ENCODE measurements at regions not wholly inside any gene's neighbourhood (a gene's known extent, or its start where the extent isn't known, plus 50 kb on each side); places are given as distances from the start of the nearest gene placed in this dataset.
"Not testable (repeated sequence)": the region's sequence is repeated elsewhere in the genome, so short reads cannot be mapped to it uniquely, and the experiment has no call there.

- not testable (repeated sequence) for H3K36me3 ChIP-seq (ENCODE audit: control insufficient read depth, insufficient read depth, low read length); H3K4me3 ChIP-seq (ENCODE audit: low read depth, low read length); H3K4me1 ChIP-seq (ENCODE audit: control insufficient read depth, insufficient read depth, low read length, poor library complexity, severe bottlenecking); H3K27ac ChIP-seq (ENCODE audit: insufficient read depth, low read length, poor library complexity, severe bottlenecking); H3K4me3 Mint-ChIP-seq; H3K27me3 Mint-ChIP-seq; H3K27ac Mint-ChIP-seq; DNase-seq; H3K27me3 ChIP-seq (ENCODE audit: control insufficient read depth, insufficient read depth, low read length); H3K36me3 Mint-ChIP-seq; H3K9me3 ChIP-seq (ENCODE audit: control insufficient read depth in 2 of 2, low read length in 2 of 2); H3K4me1 Mint-ChIP-seq; ATAC-seq (ENCODE audit: low read depth in 2 of 2)
- peaks cover 0 to 35% (median 3%) of the 10 kb centered on the region in 7 donors for H3K9me3 Mint-ChIP-seq
Observed at GRCh38 chr6:126726454-126726853, 386.5 kb downstream of the CENPW start.

- Mint-ChIP-seq H3K4me3 (no peak overlapping the region), H3K27me3 (no peaks in the 10 kb centered on the region), H3K4me1 (no peaks in the 10 kb centered on the region), H3K27ac (no peak overlapping the region), H3K36me3 (no peaks in the 10 kb centered on the region), H3K9me3 (peaks cover 0 to 6% (median 2%) of the 10 kb centered on the region in 7 donors)
- H3K27me3 ChIP-seq (ENCODE audit: control insufficient read depth, insufficient read depth, low read length), result no peaks in the 10 kb centered on the region
- no peaks in the 10 kb centered on the region for H3K4me1 ChIP-seq (ENCODE audit: control insufficient read depth, insufficient read depth, low read length, poor library complexity, severe bottlenecking)
- no peaks in the 10 kb centered on the region for H3K36me3 ChIP-seq (ENCODE audit: control insufficient read depth, insufficient read depth, low read length)
- H3K4me3 ChIP-seq (ENCODE audit: low read depth, low read length), result no peak overlapping the region
- no peak for ATAC-seq (ENCODE audit: low read depth in 2 of 2)
- H3K9me3 ChIP-seq (ENCODE audit: control insufficient read depth in 2 of 2, low read length in 2 of 2), result no peaks in the 10 kb centered on the region
- no peak overlapping the region for H3K27ac ChIP-seq (ENCODE audit: insufficient read depth, low read length, poor library complexity, severe bottlenecking)
- DNase-seq, result no peak
Observed at GRCh38 chr6:126738146-126738545, 380.3 kb upstream of the RSPO3 start.

DNA sequence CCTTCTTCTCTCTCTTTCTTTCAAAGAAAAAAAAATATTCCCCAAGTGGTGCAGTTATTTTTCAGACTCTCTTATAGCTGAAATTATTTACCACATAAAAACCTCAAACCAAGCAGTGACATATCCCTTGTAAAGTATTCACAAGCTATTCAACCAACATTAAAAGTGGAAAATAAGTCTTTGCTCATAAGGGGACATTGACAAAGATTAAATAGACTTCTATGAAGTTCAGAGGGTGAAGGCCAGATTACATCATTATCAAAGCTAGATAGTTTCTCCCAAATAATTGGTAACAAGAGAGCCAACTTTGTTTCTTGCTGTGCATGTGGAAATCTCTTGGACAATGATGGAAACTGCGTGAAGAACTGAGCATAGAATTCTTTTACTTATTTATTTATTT lies 379.8 kb upstream of the RSPO3 start:
- Histone ChIP-seq H3K4me3 (ENCODE audit: low read depth, low read length) (no peak overlapping the region), H3K9me3 (ENCODE audit: control insufficient read depth in 2 of 2, low read length in 2 of 2) (no peaks in the 10 kb centered on the region), H3K4me1 (ENCODE audit: control insufficient read depth, insufficient read depth, low read length, poor library complexity, severe bottlenecking) (no peaks in the 10 kb centered on the region), H3K36me3 (ENCODE audit: control insufficient read depth, insufficient read depth, low read length) (no peaks in the 10 kb centered on the region), H3K27ac (ENCODE audit: insufficient read depth, low read length, poor library complexity, severe bottlenecking) (no peak overlapping the region), H3K27me3 (ENCODE audit: control insufficient read depth, insufficient read depth, low read length) (no peaks in the 10 kb centered on the region)
- no peak for DNase-seq
- H3K36me3 Mint-ChIP-seq, result no peaks in the 10 kb centered on the region
- no peaks in the 10 kb centered on the region for H3K4me1 Mint-ChIP-seq
- peaks cover 0 to 6% (median 2%) of the 10 kb centered on the region in 7 donors for H3K9me3 Mint-ChIP-seq
- ATAC-seq (ENCODE audit: low read depth in 2 of 2), result no peak
- no peak overlapping the region for H3K27ac Mint-ChIP-seq
- no peaks in the 10 kb centered on the region for H3K27me3 Mint-ChIP-seq
- H3K4me3 Mint-ChIP-seq, result no peak overlapping the region

- Histone ChIP-seq H3K27me3 (ENCODE audit: control insufficient read depth, insufficient read depth, low read length) (no peaks in the 10 kb centered on the region), H3K9me3 (ENCODE audit: control insufficient read depth in 2 of 2, low read length in 2 of 2) (no peaks in the 10 kb centered on the region), H3K4me1 (ENCODE audit: control insufficient read depth, insufficient read depth, low read length, poor library complexity, severe bottlenecking) (no peaks in the 10 kb centered on the region), H3K27ac (ENCODE audit: insufficient read depth, low read length, poor library complexity, severe bottlenecking) (no peak overlapping the region), H3K4me3 (ENCODE audit: low read depth, low read length) (no peak overlapping the region), H3K36me3 (ENCODE audit: control insufficient read depth, insufficient read depth, low read length) (no peaks in the 10 kb centered on the region)
- ATAC-seq (ENCODE audit: low read depth in 2 of 2), result no peak
- DNase-seq, result no peak
- peaks cover 0 to 6% (median 3%) of the 10 kb centered on the region in 7 donors for H3K9me3 Mint-ChIP-seq
- H3K36me3 Mint-ChIP-seq, result no peaks in the 10 kb centered on the region
- H3K4me3 Mint-ChIP-seq, result no peak overlapping the region
- no peaks in the 10 kb centered on the region for H3K27me3 Mint-ChIP-seq
- no peaks in the 10 kb centered on the region for H3K4me1 Mint-ChIP-seq
- no peak overlapping the region for H3K27ac Mint-ChIP-seq
Observed at GRCh38 chr6:126743076-126743475, 375.4 kb upstream of the RSPO3 start.

GRCh38 chr6:126747728-126748540 lies 370.5 kb upstream of the RSPO3 start:
- H3K27ac Mint-ChIP-seq, result no peak overlapping the region
- ATAC-seq (ENCODE audit: low read depth in 2 of 2), result no peak
- Histone ChIP-seq H3K27me3 (ENCODE audit: control insufficient read depth, insufficient read depth, low read length) (no peaks in the 10 kb centered on the region), H3K4me1 (ENCODE audit: control insufficient read depth, insufficient read depth, low read length, poor library complexity, severe bottlenecking) (no peaks in the 10 kb centered on the region), H3K4me3 (ENCODE audit: low read depth, low read length) (no peak overlapping the region), H3K9me3 (ENCODE audit: control insufficient read depth in 2 of 2, low read length in 2 of 2) (no peaks in the 10 kb centered on the region), H3K27ac (ENCODE audit: insufficient read depth, low read length, poor library complexity, severe bottlenecking) (no peak overlapping the region), H3K36me3 (ENCODE audit: control insufficient read depth, insufficient read depth, low read length) (no peaks in the 10 kb centered on the region)
- H3K4me3 Mint-ChIP-seq, result no peak overlapping the region
- H3K27me3 Mint-ChIP-seq, result no peaks in the 10 kb centered on the region
- no peak for DNase-seq
- no peaks in the 10 kb centered on the region for H3K36me3 Mint-ChIP-seq
- no peaks in the 10 kb centered on the region for H3K4me1 Mint-ChIP-seq
- H3K9me3 Mint-ChIP-seq, result peaks cover 0 to 24% (median 3%) of the 10 kb centered on the region in 7 donors

- no peaks in the 10 kb centered on the region for H3K27me3 ChIP-seq (ENCODE audit: control insufficient read depth, insufficient read depth, low read length)
- H3K9me3 Mint-ChIP-seq, result peaks cover 3 to 30% (median 4%) of the 10 kb centered on the region in 7 donors
- H3K9me3 ChIP-seq (ENCODE audit: control insufficient read depth in 2 of 2, low read length in 2 of 2), result no peaks in the 10 kb centered on the region
- H3K4me1 ChIP-seq (ENCODE audit: control insufficient read depth, insufficient read depth, low read length, poor library complexity, severe bottlenecking), result no peaks in the 10 kb centered on the region
- ATAC-seq (ENCODE audit: low read depth in 2 of 2), result no peak
- H3K4me1 Mint-ChIP-seq, result no peaks in the 10 kb centered on the region
- H3K36me3 Mint-ChIP-seq, result no peaks in the 10 kb centered on the region
- H3K27ac Mint-ChIP-seq, result no peak overlapping the region
- H3K36me3 ChIP-seq (ENCODE audit: control insufficient read depth, insufficient read depth, low read length), result no peaks in the 10 kb centered on the region
- no peak overlapping the region for H3K4me3 Mint-ChIP-seq
- H3K27ac ChIP-seq (ENCODE audit: insufficient read depth, low read length, poor library complexity, severe bottlenecking), result no peak overlapping the region
- no peaks in the 10 kb centered on the region for H3K27me3 Mint-ChIP-seq
- no peak overlapping the region for H3K4me3 ChIP-seq (ENCODE audit: low read depth, low read length)
- DNase-seq, result no peak
Observed at GRCh38 chr6:126753606-126754005, 364.9 kb upstream of the RSPO3 start.

DNA sequence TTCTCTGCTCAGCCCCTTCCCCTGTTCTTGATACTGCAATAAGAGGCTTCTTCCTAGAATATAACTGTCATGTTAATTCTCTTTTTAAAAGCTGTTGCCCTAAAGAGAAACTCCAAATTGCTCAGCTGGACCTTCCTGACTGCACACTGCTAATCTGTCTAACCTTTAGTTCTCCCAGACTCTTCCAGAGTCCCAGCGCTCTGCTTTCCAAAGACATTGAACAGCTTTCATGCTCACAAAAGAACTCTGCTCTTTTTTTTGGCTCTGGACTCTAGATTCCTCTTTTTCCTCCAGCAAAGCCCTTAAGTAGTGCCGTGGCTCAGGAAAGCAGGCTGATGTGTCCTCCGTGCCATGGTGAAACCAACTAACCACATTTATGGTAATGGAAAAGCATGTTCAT lies 356.6 kb upstream of the RSPO3 start:
- no peak overlapping the region for H3K27ac ChIP-seq (ENCODE audit: insufficient read depth, low read length, poor library complexity, severe bottlenecking)
- Mint-ChIP-seq H3K36me3 (no peaks in the 10 kb centered on the region), H3K27me3 (no peaks in the 10 kb centered on the region), H3K4me1 (no peaks in the 10 kb centered on the region), H3K27ac (no peak overlapping the region), H3K9me3 (peaks cover 0 to 11% (median 0%) of the 10 kb centered on the region in 7 donors), H3K4me3 (no peak overlapping the region)
- H3K27me3 ChIP-seq (ENCODE audit: control insufficient read depth, insufficient read depth, low read length), result no peaks in the 10 kb centered on the region
- no peaks in the 10 kb centered on the region for H3K36me3 ChIP-seq (ENCODE audit: control insufficient read depth, insufficient read depth, low read length)
- no peak for ATAC-seq (ENCODE audit: low read depth in 2 of 2)
- DNase-seq, result no peak
- H3K4me3 ChIP-seq (ENCODE audit: low read depth, low read length), result no peak overlapping the region
- no peaks in the 10 kb centered on the region for H3K4me1 ChIP-seq (ENCODE audit: control insufficient read depth, insufficient read depth, low read length, poor library complexity, severe bottlenecking)
- H3K9me3 ChIP-seq (ENCODE audit: control insufficient read depth in 2 of 2, low read length in 2 of 2), result no peaks in the 10 kb centered on the region

GRCh38 chr6:126764104-126764503 lies 354.4 kb upstream of the RSPO3 start:
- Histone ChIP-seq H3K36me3 (ENCODE audit: control insufficient read depth, insufficient read depth, low read length) (no peaks in the 10 kb centered on the region), H3K27ac (ENCODE audit: insufficient read depth, low read length, poor library complexity, severe bottlenecking) (no peak overlapping the region), H3K9me3 (ENCODE audit: control insufficient read depth in 2 of 2, low read length in 2 of 2) (no peaks in the 10 kb centered on the region), H3K4me3 (ENCODE audit: low read depth, low read length) (no peak overlapping the region), H3K27me3 (ENCODE audit: control insufficient read depth, insufficient read depth, low read length) (no peaks in the 10 kb centered on the region), H3K4me1 (ENCODE audit: control insufficient read depth, insufficient read depth, low read length, poor library complexity, severe bottlenecking) (no peaks in the 10 kb centered on the region)
- Mint-ChIP-seq H3K4me1 (no peaks in the 10 kb centered on the region), H3K4me3 (no peak overlapping the region), H3K27ac (no peak overlapping the region), H3K27me3 (no peaks in the 10 kb centered on the region), H3K36me3 (no peaks in the 10 kb centered on the region), H3K9me3 (peaks cover 0 to 7% (median 0%) of the 10 kb centered on the region in 7 donors)
- no peak for ATAC-seq (ENCODE audit: low read depth in 2 of 2)
- no peak for DNase-seq
